ENCODE measurements at regions not wholly inside any gene's neighbourhood (a gene's known extent, or its start where the extent isn't known, plus 50 kb on each side); places are given as distances from the start of the nearest gene placed in this dataset.

DNA sequence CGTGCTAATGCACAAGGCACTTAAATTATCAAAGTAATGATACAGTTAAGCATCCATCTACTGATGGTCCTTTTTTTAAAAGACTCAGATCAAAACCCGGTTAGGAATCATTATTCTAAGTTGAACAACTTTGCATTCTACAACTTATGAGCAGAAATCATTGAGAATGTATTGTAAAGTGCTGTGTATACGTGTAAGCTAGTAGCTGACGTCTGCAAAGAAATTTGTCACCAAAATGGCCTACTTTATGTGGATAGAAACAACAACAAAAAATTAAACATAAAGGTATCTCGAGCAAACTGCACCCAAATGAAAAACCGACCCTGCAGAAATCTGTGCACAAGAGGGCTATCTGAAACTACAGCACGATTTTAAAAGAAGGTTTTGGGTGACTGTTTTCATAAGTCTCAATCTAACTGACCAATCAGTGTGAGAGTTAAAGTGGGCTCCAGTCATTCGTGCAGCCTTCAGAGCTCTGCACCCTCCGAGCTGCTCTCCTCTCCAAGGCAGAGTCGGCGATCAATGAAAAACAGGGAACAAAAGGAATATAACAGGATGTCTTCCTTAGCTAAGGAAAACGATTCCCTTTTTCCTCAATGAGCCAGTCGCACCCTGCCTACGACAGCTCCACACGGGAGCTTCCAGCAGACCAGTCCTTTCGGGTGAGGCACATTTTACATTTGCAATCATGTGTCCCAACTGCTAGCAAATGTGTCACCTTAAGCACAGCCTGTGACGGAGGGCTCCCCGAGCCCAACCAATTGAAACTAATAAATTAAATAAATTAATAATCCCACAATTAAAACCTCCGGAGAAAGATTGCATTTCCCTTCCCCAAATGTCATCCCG lies 200.7 kb upstream of the FOXN3 start:
- TF ChIP-seq, protein P1, sequence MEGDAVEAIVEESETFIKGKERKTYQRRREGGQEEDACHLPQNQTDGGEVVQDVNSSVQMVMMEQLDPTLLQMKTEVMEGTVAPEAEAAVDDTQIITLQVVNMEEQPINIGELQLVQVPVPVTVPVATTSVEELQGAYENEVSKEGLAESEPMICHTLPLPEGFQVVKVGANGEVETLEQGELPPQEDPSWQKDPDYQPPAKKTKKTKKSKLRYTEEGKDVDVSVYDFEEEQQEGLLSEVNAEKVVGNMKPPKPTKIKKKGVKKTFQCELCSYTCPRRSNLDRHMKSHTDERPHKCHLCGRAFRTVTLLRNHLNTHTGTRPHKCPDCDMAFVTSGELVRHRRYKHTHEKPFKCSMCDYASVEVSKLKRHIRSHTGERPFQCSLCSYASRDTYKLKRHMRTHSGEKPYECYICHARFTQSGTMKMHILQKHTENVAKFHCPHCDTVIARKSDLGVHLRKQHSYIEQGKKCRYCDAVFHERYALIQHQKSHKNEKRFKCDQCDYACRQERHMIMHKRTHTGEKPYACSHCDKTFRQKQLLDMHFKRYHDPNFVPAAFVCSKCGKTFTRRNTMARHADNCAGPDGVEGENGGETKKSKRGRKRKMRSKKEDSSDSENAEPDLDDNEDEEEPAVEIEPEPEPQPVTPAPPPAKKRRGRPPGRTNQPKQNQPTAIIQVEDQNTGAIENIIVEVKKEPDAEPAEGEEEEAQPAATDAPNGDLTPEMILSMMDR (IDR thresholded peaks at IDR 0.05), result no peak
- no peak for TF ChIP-seq EZH2 (IDR thresholded peaks at IDR 0.05; ENCODE audit: borderline replicate concordance, insufficient read depth, low read depth, low read length, poor library complexity, severe bottlenecking)

Data from B cell (primary cell).